H1 (cell line): ENCODE measurements at regions not wholly inside any gene's neighbourhood (a gene's known extent, or its start where the extent isn't known, plus 50 kb on each side); places are given as distances from the start of the nearest gene placed in this dataset.

Experiments used
- CTCF ChIA-PET: fragments of 300-600 bp; sonication (Branson Sonifier 250); formaldehyde crosslinking; loops from one replicate; lab custom pipeline; 2021; ENCODE audit not compliant: partially characterized antibody; lab: Charles Lee
- POLR2A ChIA-PET: fragments of 300-600 bp; sonication (Branson Sonifier 250); formaldehyde crosslinking; loops from one replicate; lab custom pipeline; 2021; ENCODE audit warnings: inconsistent platforms; ENCODE audit not compliant: partially characterized antibody; lab: Charles Lee
- DNase-seq, 2 experiments: peaks; one replicate each; pipeline versions ENCODE4 v3.0.0 to v3.0.0-alpha.2; 2010 to 2022; ENCODE audit warnings: low spot score in 2 of 2, low read depth in 1 of 2, mixed read lengths in 1 of 2
- FAIRE-seq: peaks from 2 replicates; lab custom pipeline; 2011; peaks lifted over from hg19 to GRCh38; lab: Jason Lieb, UNC
- H2AFZ ChIP-seq: 2 replicates; pipeline ENCODE4 v1.8.1; 2012; ENCODE audit warnings: low read length, inconsistent platforms
- H2AK5ac ChIP-seq: 2 replicates; pipeline ENCODE4 v1.6.1; 2013; ENCODE audit warnings: low read depth, low read length
- H2BK120ac ChIP-seq: replicated peaks from 2 replicates; pipeline ENCODE3; 2013; ENCODE audit warnings: low read depth, low read length, inconsistent platforms
- H2BK12ac ChIP-seq: 2 replicates; pipeline ENCODE4 v1.6.1; 2013; ENCODE audit warnings: low read depth, low read length
- H2BK15ac ChIP-seq: 2 replicates; pipeline ENCODE4 v1.6.1; 2013; ENCODE audit warnings: low read length
- H2BK20ac ChIP-seq: 2 replicates; pipeline ENCODE4 v1.6.1; 2013; ENCODE audit warnings: low read length
- H2BK5ac ChIP-seq: 2 replicates; pipeline ENCODE4 v1.6.1; 2013; ENCODE audit warnings: low read depth, low read length
- H3K14ac ChIP-seq: 2 replicates; pipeline ENCODE4 v1.6.1; 2013; ENCODE audit warnings: inconsistent platforms; ENCODE audit not compliant: insufficient read length
- H3K18ac ChIP-seq: 2 replicates; pipeline ENCODE4 v1.6.1; 2013; ENCODE audit warnings: low read length; ENCODE audit errors: extremely low read depth
- H3K23ac ChIP-seq: 2 replicates; pipeline ENCODE4 v1.6.1; 2013; ENCODE audit warnings: inconsistent platforms; ENCODE audit not compliant: insufficient read length
- H3K23me2 ChIP-seq: 2 replicates; pipeline ENCODE4 v1.6.1; 2013; ENCODE audit warnings: low read depth, low read length
- H3K27ac ChIP-seq: 2 replicates; pipeline ENCODE4 v1.6.1; 2011; ENCODE audit warnings: low read depth, low read length, inconsistent platforms
- H3K27me3 ChIP-seq, 4 experiments: replicated peaks in 1 of 4; 1 replicate in 1 of 4; 2 replicates in 3 of 4; pipeline versions ENCODE4 v1.6.1 to v1.8.1; 2011 to 2013; ENCODE audit warnings: low read length in 3 of 4, mild to moderate bottlenecking in 3 of 4, inconsistent platforms in 2 of 4, mixed read lengths in 2 of 4, moderate library complexity in 1 of 4; ENCODE audit not compliant: control insufficient read depth in 3 of 4, insufficient read depth in 3 of 4; ENCODE audit errors: extremely low read depth in 1 of 4
- H3K36me3 ChIP-seq, 4 experiments: 2 replicates each; pipeline versions ENCODE4 v1.6.1 to v1.8.1; 2011 to 2013; ENCODE audit warnings: mild to moderate bottlenecking in 4 of 4, low read length in 3 of 4, moderate library complexity in 2 of 4, control low read depth in 1 of 4, inconsistent platforms in 1 of 4; ENCODE audit not compliant: insufficient read depth in 4 of 4, control insufficient read depth in 2 of 4
- H3K4ac ChIP-seq: replicated peaks from 2 replicates; pipeline ENCODE3; 2013; ENCODE audit warnings: low read length, low read depth, mixed read lengths, inconsistent platforms; ENCODE audit not compliant: insufficient read length
- H3K4me1 ChIP-seq, 4 experiments: replicated peaks in 1 of 4; 1 replicate in 1 of 4; 2 replicates in 3 of 4; pipeline versions ENCODE4 v1.6.1 to v1.8.1; 2011 to 2013; ENCODE audit warnings: low read length in 3 of 4, inconsistent platforms in 2 of 4, mixed read lengths in 1 of 4; ENCODE audit not compliant: insufficient read depth in 4 of 4, control insufficient read depth in 3 of 4
- H3K4me2 ChIP-seq, 2 experiments: 2 replicates each; pipeline versions ENCODE4 v1.6.1 to v1.8.1; 2011 to 2013; ENCODE audit warnings: low read depth in 2 of 2, low read length in 2 of 2, control low read depth in 1 of 2, inconsistent platforms in 1 of 2, mild to moderate bottlenecking in 1 of 2; ENCODE audit not compliant: insufficient read depth in 1 of 2
- H3K4me3 ChIP-seq, 4 experiments: fragments of 200-600, 300-600 bp in 1 of 4; sonication (generic), shearing (Covaris generic), sonication (Bioruptor Twin) in 1 of 4; 2 replicates each; pipeline versions ENCODE4 v1.5.1 to v1.8.1; 2011 to 2016; ENCODE audit warnings: low read length in 4 of 4, low read depth in 3 of 4, control low read depth in 2 of 4, inconsistent platforms in 2 of 4, mild to moderate bottlenecking in 2 of 4, mixed read lengths in 1 of 4, moderate library complexity in 1 of 4; ENCODE audit not compliant: insufficient read depth in 2 of 4; ENCODE audit errors: extremely low read depth in 1 of 4
- H3K56ac ChIP-seq: replicated peaks from 2 replicates; pipeline ENCODE3; 2013; ENCODE audit warnings: low read depth, mild to moderate bottlenecking, mixed read lengths, low read length, inconsistent platforms; ENCODE audit not compliant: insufficient read length
- H3K79me1 ChIP-seq: 2 replicates; pipeline ENCODE4 v1.6.1; 2013; ENCODE audit warnings: low read depth, low read length, control low read depth
- H3K79me2 ChIP-seq, 2 experiments: 2 replicates each; pipeline versions ENCODE4 v1.6.1 to v1.8.1; 2012 to 2013; ENCODE audit warnings: low read length in 2 of 2, mild to moderate bottlenecking in 2 of 2, inconsistent platforms in 1 of 2; ENCODE audit not compliant: insufficient read depth in 2 of 2, control insufficient read depth in 1 of 2
- H3K9ac ChIP-seq, 4 experiments: replicated peaks in 1 of 4; 1 replicate in 1 of 4; 2 replicates in 3 of 4; pipeline versions ENCODE4 v1.6.1 to v1.8.1; 2011 to 2013; ENCODE audit warnings: low read depth in 3 of 4, low read length in 3 of 4, control low read depth in 2 of 4, mild to moderate bottlenecking in 2 of 4, moderate library complexity in 2 of 4, inconsistent platforms in 1 of 4; ENCODE audit errors: extremely low read depth in 1 of 4
- H3K9me3 ChIP-seq, 2 experiments: 2 replicates each; pipeline versions ENCODE4 v1.6.1 to v1.8.1; 2012 to 2013; ENCODE audit warnings: mild to moderate bottlenecking in 2 of 2, moderate library complexity in 2 of 2, control low read depth in 1 of 2, inconsistent platforms in 1 of 2, low read depth in 1 of 2, low read length in 1 of 2, mixed read lengths in 1 of 2; ENCODE audit not compliant: insufficient read depth in 2 of 2
- H4K20me1 ChIP-seq, 2 experiments: replicated peaks in 1 of 2; 2 replicates each; pipeline versions ENCODE3 to v1.8.1; 2011 to 2013; ENCODE audit warnings: inconsistent platforms in 2 of 2, low read length in 2 of 2, mild to moderate bottlenecking in 1 of 2; ENCODE audit not compliant: insufficient read depth in 2 of 2, control insufficient read depth in 1 of 2
- H4K5ac ChIP-seq: 2 replicates; pipeline ENCODE4 v1.6.1; 2013; ENCODE audit warnings: low read length, low read depth, mixed read lengths, inconsistent platforms; ENCODE audit not compliant: insufficient read length
- H4K8ac ChIP-seq: 2 replicates; pipeline ENCODE4 v1.8.0; 2013; ENCODE audit warnings: mild to moderate bottlenecking, moderate library complexity, low read length, inconsistent platforms; ENCODE audit not compliant: insufficient read depth; ENCODE audit errors: extremely low read depth
- H4K91ac ChIP-seq: replicated peaks from 2 replicates; pipeline ENCODE3; 2013; ENCODE audit warnings: low read length, mixed read lengths, inconsistent platforms; ENCODE audit not compliant: insufficient read length
- CBX5 ChIP-seq: fragments of 300-800, 300-1000 bp; sonication (generic); IDR thresholded peaks from 2 replicates; pipeline ENCODE4 v1.7.1; 2016; ENCODE audit warnings: antibody characterized with exemption, low read length, low read depth
- CEBPB ChIP-seq: IDR thresholded peaks from 2 replicates; pipeline ENCODE4 v1.6.1; 2012; ENCODE audit warnings: low read depth, low read length
- CHD1 ChIP-seq: IDR thresholded peaks from 2 replicates; pipeline ENCODE4 v1.6.1; 2012; ENCODE audit warnings: low read depth, low read length, improper control_type of control experiment
- EP300 ChIP-seq, 2 experiments: IDR thresholded peaks; 1 replicate in 1 of 2; 2 replicates in 1 of 2; pipeline ENCODE4 v1.6.1; 2011 to 2012; ENCODE audit warnings: low read depth in 2 of 2, low read length in 2 of 2, mild to moderate bottlenecking in 2 of 2, borderline replicate concordance in 1 of 2, inconsistent platforms in 1 of 2, moderate library complexity in 1 of 2
- EZH2 ChIP-seq: fragments of 200-600 bp; sonication (generic); IDR thresholded peaks from 2 replicates; pipeline ENCODE4 v1.7.1; 2012; ENCODE audit warnings: low read depth, mild to moderate bottlenecking, moderate library complexity, low read length, inconsistent platforms; ENCODE audit not compliant: severe bottlenecking
- GTF2F1 ChIP-seq: IDR thresholded peaks from 2 replicates; pipeline ENCODE4 v1.6.1; 2012; ENCODE audit warnings: low read depth, low read length, improper control_type of control experiment, borderline replicate concordance
- JUN ChIP-seq: IDR thresholded peaks from 2 replicates; pipeline ENCODE4 v1.6.1; 2011; ENCODE audit warnings: low read depth, mild to moderate bottlenecking, improper control_type of control experiment, low read length
- JUND ChIP-seq: IDR thresholded peaks from 2 replicates; pipeline ENCODE4 v1.6.1; 2011; ENCODE audit warnings: mild to moderate bottlenecking, improper control_type of control experiment, low read length
- KDM1A ChIP-seq: fragments of 200-600, 300-600 bp; sonication (generic); IDR thresholded peaks from 2 replicates; pipeline ENCODE4 v1.7.1; 2016; ENCODE audit warnings: mild to moderate bottlenecking, low read length, borderline replicate concordance
- KDM4A ChIP-seq: IDR thresholded peaks from one replicate; pipeline ENCODE4 v1.7.1; 2012; ENCODE audit warnings: low read depth, mild to moderate bottlenecking, moderate library complexity, low read length, inconsistent platforms; ENCODE audit not compliant: severe bottlenecking
- MAFK ChIP-seq: IDR thresholded peaks from 2 replicates; pipeline ENCODE4 v1.6.1; 2012; ENCODE audit warnings: low read depth, mild to moderate bottlenecking, improper control_type of control experiment, low read length
- PHF8 ChIP-seq: fragments of 200-600 bp; sonication (generic); conservative IDR thresholded peaks from 2 replicates; pipeline ENCODE4 v1.7.1; 2012; ENCODE audit warnings: low read depth, mild to moderate bottlenecking, inconsistent platforms, low read length, moderate library complexity
- SIX5 ChIP-seq: IDR thresholded peaks from 2 replicates; pipeline ENCODE4 v1.6.1; 2011; ENCODE audit warnings: mild to moderate bottlenecking, low read depth, low read length
- SP4 ChIP-seq: IDR thresholded peaks from 2 replicates; pipeline ENCODE4 v1.6.1; 2012; ENCODE audit warnings: low read length, inconsistent platforms
- TCF12 ChIP-seq: IDR thresholded peaks from 2 replicates; pipeline ENCODE4 v1.6.1; 2011; ENCODE audit warnings: low read depth, mild to moderate bottlenecking, low read length
- WGBS, 2 experiments: shearing (Covaris generic) in 1 of 2; methylation state at CpG; one replicate each; pipeline versions ENCODE4 v1.1.6 to v1.1.7; 2013 to 2015; ENCODE audit warnings: low lambda C conversion rate in 2 of 2, mixed read lengths in 2 of 2, inconsistent platforms in 1 of 2, low coverage in 1 of 2, missing lambda C conversion rate in 1 of 2; ENCODE audit not compliant: insufficient replicate concordance in 2 of 2, insufficient coverage in 1 of 2, insufficient read length in 1 of 2; ENCODE audit errors: extremely low coverage in 1 of 2, missing lambda C conversion rate in 1 of 2; 5-methylcytosine and 5-hydroxymethylcytosine counted together
- TF ChIP-seq, protein P1 (sequence below): IDR thresholded peaks from 2 replicates; pipeline ENCODE4 v1.6.1; 2012; ENCODE audit warnings: inconsistent platforms

DNA sequence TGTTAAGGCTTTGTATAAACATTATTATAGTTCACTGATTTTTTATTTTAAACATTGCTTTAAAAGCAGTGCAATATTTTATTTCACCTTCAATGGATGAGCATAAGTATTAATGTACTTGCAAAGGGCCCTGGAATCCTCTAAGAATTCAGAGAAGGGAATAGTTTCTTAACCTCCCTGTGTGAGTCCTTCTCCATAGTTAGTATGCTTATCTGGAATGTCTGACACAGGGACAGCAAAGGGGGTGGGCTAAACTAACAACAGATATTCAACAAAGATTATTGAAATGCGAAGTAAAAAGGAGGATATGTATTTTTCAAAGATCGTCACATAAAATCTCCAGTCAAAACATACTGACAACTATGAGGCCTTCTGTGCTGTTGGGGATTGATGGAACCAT lies 300.4 kb downstream of the CENPW start:
- H3K4ac ChIP-seq: no peak overlapping the region
- no peak overlapping the region for H2BK15ac ChIP-seq
- H3K27ac ChIP-seq: no peak overlapping the region
- DNase-seq: no peak
- H4K20me1 ChIP-seq: no peaks in the 10 kb centered on the region
- no peak overlapping the region for H3K23ac ChIP-seq
- H2BK12ac ChIP-seq: no peak overlapping the region
- no peak overlapping the region for H2AFZ ChIP-seq
- FAIRE-seq: no peak
- CTCF ChIA-PET: interaction anchor here (0.6 to 1.5 kb wide), 3 partner anchors 13 to 77 kb away, joined by 3 to 5 read pairs (median 4); no protein-coding TSS in a partner anchor
- H3K18ac ChIP-seq: no peak overlapping the region
- no peaks in the 10 kb centered on the region for H3K9me3 ChIP-seq
- no peaks in the 10 kb centered on the region for H3K79me2 ChIP-seq
- H3K4me2 ChIP-seq: no peak overlapping the region
- 78% methylated on average over 2 of the region's 2 CpGs; no CpG with 5 or more reads in 1 of the 2 experiments for WGBS, 2 experiments
- H3K23me2 ChIP-seq: no peaks in the 10 kb centered on the region
- H4K91ac ChIP-seq: no peak overlapping the region
- H2BK5ac ChIP-seq: no peak overlapping the region
- no peak overlapping the region for H3K56ac ChIP-seq
- no peak overlapping the region for H4K5ac ChIP-seq
- H2AK5ac ChIP-seq: no peak overlapping the region
- no peaks in the 10 kb centered on the region for H3K79me1 ChIP-seq
- H3K4me3 ChIP-seq: no peak overlapping the region
- no peaks in the 10 kb centered on the region; a peak in 1 of 7 replicates for H3K4me1 ChIP-seq
- no peak overlapping the region for H3K14ac ChIP-seq
- H3K27me3 ChIP-seq: no peaks in the 10 kb centered on the region
- H4K8ac ChIP-seq: no peak overlapping the region
- no peak overlapping the region for H3K9ac ChIP-seq
- no peaks in the 10 kb centered on the region for H3K36me3 ChIP-seq
- H2BK120ac ChIP-seq: no peak overlapping the region
- H2BK20ac ChIP-seq: no peak overlapping the region
- POLR2A ChIA-PET: no interaction called here
- TF ChIP-seq CHD1: no peak
- TF ChIP-seq, protein P1, sequence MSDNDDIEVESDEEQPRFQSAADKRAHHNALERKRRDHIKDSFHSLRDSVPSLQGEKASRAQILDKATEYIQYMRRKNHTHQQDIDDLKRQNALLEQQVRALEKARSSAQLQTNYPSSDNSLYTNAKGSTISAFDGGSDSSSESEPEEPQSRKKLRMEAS: no peak
- TF ChIP-seq CEBPB: no peak
- TF ChIP-seq JUND: no peak
- no peak for TF ChIP-seq GTF2F1
- TF ChIP-seq EZH2: no peak
- TF ChIP-seq KDM4A: no peak
- no peak for TF ChIP-seq TCF12
- no peak for TF ChIP-seq EP300 (IDR thresholded peaks at IDR 0.05; ENCODE audit: borderline replicate concordance in 1 of 2, low read depth in 2 of 2, low read length in 2 of 2)
- no peak for TF ChIP-seq CBX5
- no peak for TF ChIP-seq KDM1A
- TF ChIP-seq JUN: no peak
- no peak for TF ChIP-seq PHF8
- TF ChIP-seq SP4: no peak
- no peak for TF ChIP-seq SIX5
- TF ChIP-seq MAFK: no peak
